Astrocyte (in vitro differentiated cells and primary cell): ENCODE measurements at regions not wholly inside any gene's neighbourhood (a gene's known extent, or its start where the extent isn't known, plus 50 kb on each side); places are given as distances from the start of the nearest gene placed in this dataset.

Experiments
- CTCF ChIP-seq: IDR thresholded peaks from 2 replicates; pipeline ENCODE4 v1.5.1; 2011; ENCODE audit warnings: low read depth, mild to moderate bottlenecking, inconsistent platforms, low read length, moderate library complexity; ENCODE audit not compliant: insufficient read depth
- EZH2 ChIP-seq: IDR thresholded peaks from 2 replicates; pipeline ENCODE4 v1.6.1; 2012; ENCODE audit warnings: mild to moderate bottlenecking, low read length, inconsistent platforms; ENCODE audit not compliant: insufficient read depth

DNA sequence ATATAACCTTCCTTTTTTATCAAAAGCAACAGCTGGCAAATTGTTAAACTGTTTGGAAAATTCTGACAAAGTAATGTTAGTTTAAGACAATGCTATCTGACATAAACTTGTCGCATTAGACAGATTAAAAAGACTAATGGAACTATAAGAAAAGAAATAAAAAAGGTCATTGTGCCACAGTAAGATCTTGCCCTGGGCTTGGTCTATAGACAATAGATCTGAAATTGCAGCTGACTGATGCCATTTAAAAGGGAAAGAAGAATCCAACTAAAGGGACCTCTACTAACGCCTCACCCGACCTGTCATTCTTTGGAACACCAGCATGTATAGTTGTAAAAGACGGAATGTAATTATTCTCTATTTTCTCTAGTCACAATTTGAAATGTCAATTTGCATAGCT is 644.4 kb upstream of the GRAMD2B start:
- TF ChIP-seq CTCF, result no peak
- no peak for TF ChIP-seq EZH2
